Nephron (organoid): ENCODE measurements at regions not wholly inside any gene's neighbourhood (a gene's known extent, or its start where the extent isn't known, plus 50 kb on each side); places are given as distances from the start of the nearest gene placed in this dataset.

Experiments
- H3K27ac Mint-ChIP-seq, 3 experiments: 2 replicates each; pipeline ENCODE4 v1.8.0; 2020; ENCODE audit warnings: mixed read lengths in 3 of 3, mild to moderate bottlenecking in 2 of 3, moderate library complexity in 1 of 3
- H3K27me3 Mint-ChIP-seq: 2 replicates; pipeline ENCODE4 v1.8.0; 2021; ENCODE audit warnings: low read depth, mild to moderate bottlenecking, moderate library complexity, mixed read lengths
- H3K36me3 Mint-ChIP-seq: 2 replicates; pipeline ENCODE4 v1.8.0; 2020; ENCODE audit warnings: low read depth, mixed read lengths
- H3K4me1 Mint-ChIP-seq: 2 replicates; pipeline ENCODE4 v1.8.0; 2020; ENCODE audit warnings: mixed read lengths
- H3K4me3 Mint-ChIP-seq, 3 experiments: 2 replicates each; pipeline ENCODE4 v1.8.0; 2020; ENCODE audit warnings: mild to moderate bottlenecking in 3 of 3, mixed read lengths in 3 of 3, moderate library complexity in 2 of 3
- H3K9me3 Mint-ChIP-seq: 2 replicates; pipeline ENCODE4 v1.8.0; 2020; ENCODE audit warnings: mixed read lengths
- CTCF ChIP-seq, 3 experiments: fragments of 200-600 bp; sonication (generic); IDR thresholded peaks; one replicate each; pipeline ENCODE4 v1.5.0; 2021; ENCODE audit warnings: antibody characterized with exemption in 3 of 3; ENCODE audit not compliant: unreplicated experiment in 3 of 3

GRCh38 chr5:68958428-68958827 is 135.4 kb upstream of the SLC30A5 start:
- TF ChIP-seq CTCF (IDR thresholded peaks at IDR 0.05; ENCODE audit: unreplicated experiment in 3 of 3), result no peak
- Mint-ChIP-seq H3K4me1 (peaks cover 24% of the 10 kb centered on the region), H3K9me3 (no peaks in the 10 kb centered on the region), H3K36me3 (no peaks in the 10 kb centered on the region), H3K27ac (peak overlapping the region; percentile 49 to 69 (median 54)), H3K4me3 (no peak overlapping the region), H3K27me3 (no peaks in the 10 kb centered on the region)

- Mint-ChIP-seq H3K9me3 (no peaks in the 10 kb centered on the region), H3K36me3 (no peaks in the 10 kb centered on the region), H3K4me3 (no peak overlapping the region), H3K27ac (no peak overlapping the region), H3K27me3 (no peaks in the 10 kb centered on the region), H3K4me1 (peaks cover 10% of the 10 kb centered on the region)
- no peak for TF ChIP-seq CTCF (IDR thresholded peaks at IDR 0.05; ENCODE audit: unreplicated experiment in 3 of 3)
These were observed 133.4 kb upstream of the SLC30A5 start for GRCh38 chr5:68960456-68960855.

DNA sequence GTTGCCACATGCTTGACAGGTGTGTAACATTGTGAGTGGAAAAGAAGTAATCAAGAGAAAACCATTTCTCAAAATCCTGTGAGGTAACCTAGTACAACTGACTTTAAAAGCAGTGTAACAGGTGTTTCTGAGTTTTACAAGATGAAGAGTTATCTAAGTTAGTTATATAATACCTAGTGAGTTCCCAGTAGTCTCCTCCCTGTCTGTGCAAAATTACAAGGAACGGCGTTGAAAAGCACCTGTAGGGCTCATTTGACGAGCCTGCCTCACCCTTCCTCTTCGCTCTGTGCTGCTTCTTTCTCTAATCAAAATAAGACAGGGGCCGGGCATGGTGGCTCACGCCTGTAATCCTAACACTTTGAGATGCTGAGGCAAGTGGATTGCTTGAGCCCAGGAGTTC is 132.9 kb upstream of the SLC30A5 start:
- Mint-ChIP-seq H3K27me3 (no peaks in the 10 kb centered on the region), H3K27ac (no peak overlapping the region), H3K9me3 (no peaks in the 10 kb centered on the region), H3K36me3 (no peaks in the 10 kb centered on the region), H3K4me3 (no peak overlapping the region), H3K4me1 (peaks cover 10% of the 10 kb centered on the region)
- TF ChIP-seq CTCF (IDR thresholded peaks at IDR 0.05; ENCODE audit: unreplicated experiment in 3 of 3), result no peak

DNA sequence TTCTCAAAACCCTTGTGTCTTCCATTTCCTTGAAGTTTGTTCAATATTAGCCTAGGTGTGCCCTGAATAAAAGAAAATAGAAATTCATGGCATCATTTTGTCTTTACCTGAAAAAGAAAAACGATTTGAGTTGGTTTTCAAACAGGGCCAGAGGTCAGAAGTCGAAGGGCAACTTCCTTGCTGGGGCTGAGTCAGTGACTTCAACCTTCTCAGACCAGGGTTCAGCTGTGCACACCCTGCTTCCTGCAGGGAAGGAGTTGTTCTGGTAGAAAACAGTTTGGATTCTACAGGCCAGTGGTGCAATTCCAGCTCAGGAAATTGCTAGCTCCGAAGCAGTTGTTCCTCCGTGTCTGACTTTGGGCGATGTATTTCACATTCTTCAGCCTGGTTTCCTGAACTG is 132.1 kb upstream of the SLC30A5 start:
- Mint-ChIP-seq H3K4me3 (no peak overlapping the region), H3K4me1 (peaks cover 10% of the 10 kb centered on the region), H3K27me3 (no peaks in the 10 kb centered on the region), H3K9me3 (no peaks in the 10 kb centered on the region), H3K27ac (no peak overlapping the region), H3K36me3 (no peaks in the 10 kb centered on the region)
- no peak for TF ChIP-seq CTCF (IDR thresholded peaks at IDR 0.05; ENCODE audit: unreplicated experiment in 3 of 3)

DNA sequence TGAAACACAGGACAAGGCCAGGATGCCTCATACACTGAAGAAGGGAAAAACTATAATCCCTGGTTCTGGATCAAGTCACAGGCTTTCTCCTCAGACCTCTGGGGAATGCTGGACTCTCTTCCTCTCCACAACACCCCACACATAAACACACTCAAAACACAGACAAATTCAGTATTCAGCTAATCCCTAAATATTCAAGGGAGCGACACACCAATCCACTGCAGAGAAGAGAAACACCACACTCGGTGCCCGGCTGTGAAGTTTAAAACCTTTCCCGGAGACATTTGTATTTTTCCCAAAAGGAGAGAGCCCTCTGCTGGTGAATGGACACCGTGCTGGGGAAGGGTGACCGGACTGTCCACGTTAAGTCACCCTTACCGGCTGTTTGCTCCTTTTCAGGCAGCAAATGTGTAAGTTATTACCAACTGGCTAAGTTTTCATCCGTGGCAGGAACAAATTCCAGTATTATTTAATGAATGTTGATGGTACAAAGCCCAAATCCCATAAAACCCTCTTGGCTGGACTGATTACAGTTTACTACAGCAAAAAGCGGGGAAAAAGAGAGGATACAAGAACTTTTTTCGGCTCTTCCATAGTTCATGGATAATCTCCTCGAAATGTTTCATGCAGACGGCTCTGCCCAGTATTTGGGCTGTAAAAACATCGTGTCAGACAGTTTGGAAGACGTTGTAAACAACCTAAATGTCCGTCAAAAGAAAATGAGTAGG is 130.9 kb upstream of the SLC30A5 start:
- peaks cover 10% of the 10 kb centered on the region for H3K4me1 Mint-ChIP-seq
- no peaks in the 10 kb centered on the region for H3K27me3 Mint-ChIP-seq
- no peak overlapping the region for H3K4me3 Mint-ChIP-seq
- H3K9me3 Mint-ChIP-seq, result no peaks in the 10 kb centered on the region
- peak; percentile 86 to 88 (median 88) for TF ChIP-seq CTCF (IDR thresholded peaks at IDR 0.05; ENCODE audit: unreplicated experiment in 3 of 3)
- H3K27ac Mint-ChIP-seq, result peak overlapping the region; percentile 56 to 81 (median 60)
- no peaks in the 10 kb centered on the region for H3K36me3 Mint-ChIP-seq

DNA sequence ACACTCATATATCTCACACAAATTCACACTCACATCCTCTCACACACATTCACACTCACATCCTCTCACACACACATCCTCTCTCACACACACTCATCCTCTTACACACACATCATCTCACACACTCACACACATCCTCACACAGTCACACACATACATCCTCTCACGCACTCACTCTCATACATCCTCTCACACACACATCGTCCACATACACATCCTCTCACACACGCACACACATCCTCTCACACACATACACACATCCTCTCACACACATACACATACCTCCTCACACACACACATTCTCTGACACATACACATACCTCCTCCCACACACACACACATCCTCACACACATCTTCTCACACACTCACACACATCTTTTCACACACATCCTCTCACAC is 129.1 kb upstream of the SLC30A5 start:
- Mint-ChIP-seq H3K4me1 (peaks cover 10% of the 10 kb centered on the region), H3K4me3 (no peak overlapping the region), H3K36me3 (no peaks in the 10 kb centered on the region), H3K27ac (no peak overlapping the region), H3K27me3 (no peaks in the 10 kb centered on the region), H3K9me3 (no peaks in the 10 kb centered on the region)
- TF ChIP-seq CTCF (IDR thresholded peaks at IDR 0.05; ENCODE audit: unreplicated experiment in 3 of 3), result no peak
